ENCODE measurements at regions not wholly inside any gene's neighbourhood (a gene's known extent, or its start where the extent isn't known, plus 50 kb on each side); places are given as distances from the start of the nearest gene placed in this dataset.
A peak's percentile ranks its signal among the peaks of the same experiment; 100 is the strongest.
"Not testable (repeated sequence)": the region's sequence is repeated elsewhere in the genome, so short reads cannot be mapped to it uniquely, and the experiment has no call there.

GRCh38 chr13:30520571-30520970 lies 54.8 kb upstream of the HMGB1 start:
- DNase-seq (ENCODE audit: low spot score) = no peak

GRCh38 chr13:30523211-30523610 lies 57.5 kb upstream of the HMGB1 start:
- DNase-seq (ENCODE audit: low spot score) = no peak

- not testable (repeated sequence) for DNase-seq (ENCODE audit: low spot score)
Measured at GRCh38 chr13:30523817-30524216, 58.1 kb upstream of the HMGB1 start.

GRCh38 chr13:30525212-30525611 lies 59.5 kb upstream of the HMGB1 start:
- DNase-seq (ENCODE audit: low spot score) = not testable (repeated sequence)

GRCh38 chr13:30526612-30527495 lies 61.1 kb upstream of the HMGB1 start:
- DNase-seq (ENCODE audit: low spot score) = no peak

DNA sequence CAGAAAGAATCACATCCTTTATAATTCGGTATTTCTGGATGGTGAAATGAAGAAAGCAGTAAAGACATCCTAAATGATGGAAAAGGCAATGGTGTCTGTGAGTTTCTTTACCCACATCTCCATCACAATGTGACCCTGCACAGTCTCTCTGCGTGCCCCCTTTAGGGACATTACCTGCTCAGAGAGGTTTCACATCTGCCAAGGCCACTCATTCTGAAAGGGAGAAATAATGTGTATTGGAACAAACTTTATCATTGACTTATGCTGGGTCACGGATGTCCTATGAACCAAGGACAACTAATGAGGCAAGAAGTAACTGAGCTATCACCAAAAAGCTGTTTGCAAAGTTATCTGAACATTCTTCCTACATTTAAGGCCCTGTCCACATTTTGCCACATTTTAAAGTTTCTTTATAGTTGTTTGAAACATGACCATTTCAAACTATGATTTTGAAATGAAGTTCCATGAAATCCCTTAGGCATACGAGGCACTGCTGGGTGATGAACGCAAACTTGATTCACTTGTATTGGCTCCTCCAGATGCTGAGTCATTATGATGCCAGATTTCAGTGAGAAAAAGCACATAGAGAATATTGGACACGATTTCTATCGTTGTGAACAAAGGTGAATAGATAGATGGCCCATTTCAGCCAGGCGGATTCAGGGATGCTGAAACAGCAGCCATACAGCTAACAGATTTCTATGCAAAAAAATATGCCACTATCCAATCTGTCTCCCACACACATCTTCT lies 63.5 kb upstream of the HMGB1 start:
- no peak for DNase-seq (ENCODE audit: low spot score)

DNA sequence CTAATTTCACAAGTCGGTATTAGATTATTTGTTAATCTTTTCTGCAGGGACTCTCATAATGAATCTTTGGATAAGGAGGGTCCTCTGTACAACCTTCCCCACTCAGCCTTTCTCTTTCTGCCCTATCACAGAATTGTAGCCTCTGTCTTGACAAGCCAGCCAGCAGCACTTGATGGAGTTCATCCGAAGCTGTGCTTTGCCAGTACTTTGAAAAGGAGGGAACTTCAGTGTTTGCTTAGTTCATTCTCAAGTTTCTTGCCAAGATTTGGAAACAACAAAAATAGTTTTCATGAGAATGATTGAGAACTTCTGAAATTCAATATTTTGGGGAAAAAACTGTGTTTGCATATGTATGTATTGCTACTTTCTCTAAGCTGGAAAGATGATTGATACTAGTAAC lies 69.3 kb upstream of the HMGB1 start:
- DNase-seq (ENCODE audit: low spot score) = no peak

GRCh38 chr13:30545320-30545719 lies 72.4 kb upstream of the USPL1 start:
- no peak for DNase-seq (ENCODE audit: low spot score)

GRCh38 chr13:30548046-30548445 lies 69.7 kb upstream of the USPL1 start:
- DNase-seq (ENCODE audit: low spot score) = peak; percentile 55

DNA sequence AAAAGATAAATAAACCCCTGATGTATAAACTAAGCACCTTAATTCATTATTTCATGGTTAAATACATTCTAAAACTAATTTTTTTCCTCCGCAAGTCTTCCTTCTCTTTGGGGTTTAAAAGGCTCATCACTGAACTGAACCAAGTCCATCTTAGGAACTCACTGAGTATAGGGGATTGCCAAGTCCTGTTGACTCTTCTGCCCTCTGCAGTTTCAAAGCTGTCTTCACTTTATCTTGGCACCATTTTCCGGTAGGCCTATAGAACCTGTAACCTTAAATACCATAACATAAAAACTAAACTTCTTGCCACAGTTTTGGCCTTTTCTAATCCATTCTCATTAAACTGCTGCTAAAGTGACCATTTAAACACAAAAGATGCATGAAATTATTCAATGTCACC lies 66.5 kb upstream of the USPL1 start:
- DNase-seq (ENCODE audit: low spot score) = peak; percentile 68

DNA sequence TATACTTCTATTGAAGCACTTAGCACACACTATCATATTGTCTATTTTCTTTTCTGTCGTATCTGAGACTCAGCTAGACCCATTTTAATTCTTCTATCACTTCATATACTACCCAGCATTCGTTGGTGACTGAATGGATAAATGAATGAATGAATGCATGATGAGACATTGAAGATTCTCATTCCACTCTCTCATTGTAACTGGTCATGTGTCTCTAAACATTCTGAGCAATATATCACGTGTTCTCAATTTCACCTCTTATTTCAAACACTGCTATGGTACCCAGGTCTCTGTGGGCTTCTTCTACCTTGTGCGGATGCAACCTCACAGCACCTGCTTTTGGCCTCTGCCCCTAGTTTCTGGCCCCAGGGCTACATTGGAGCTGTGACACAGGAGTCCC lies 65.2 kb upstream of the USPL1 start:
- no peak for DNase-seq (ENCODE audit: low spot score)

DNA sequence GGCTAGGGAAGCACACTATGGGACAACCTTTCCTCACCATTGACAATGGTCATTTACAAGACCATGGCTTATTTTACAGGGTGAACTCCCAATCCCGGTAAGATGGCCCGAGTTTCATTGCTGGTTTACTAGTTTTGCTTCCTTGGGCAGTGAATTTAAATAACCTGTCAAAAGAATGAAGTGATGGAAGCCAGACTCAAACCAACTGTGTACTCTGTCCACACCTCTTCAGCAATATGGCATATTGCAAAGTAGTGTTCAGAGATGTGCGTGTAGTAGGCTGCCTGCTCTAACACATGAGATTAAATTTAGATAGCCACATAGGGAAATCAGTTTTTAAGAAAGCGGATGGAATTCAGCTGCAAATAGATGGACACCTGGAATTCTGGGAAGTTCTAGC lies 58.4 kb upstream of the USPL1 start:
- DNase-seq (ENCODE audit: low spot score) = no peak

- DNase-seq (ENCODE audit: low spot score) = no peak
Measured at GRCh38 chr13:30560212-30560611, 57.5 kb upstream of the USPL1 start.

DNA sequence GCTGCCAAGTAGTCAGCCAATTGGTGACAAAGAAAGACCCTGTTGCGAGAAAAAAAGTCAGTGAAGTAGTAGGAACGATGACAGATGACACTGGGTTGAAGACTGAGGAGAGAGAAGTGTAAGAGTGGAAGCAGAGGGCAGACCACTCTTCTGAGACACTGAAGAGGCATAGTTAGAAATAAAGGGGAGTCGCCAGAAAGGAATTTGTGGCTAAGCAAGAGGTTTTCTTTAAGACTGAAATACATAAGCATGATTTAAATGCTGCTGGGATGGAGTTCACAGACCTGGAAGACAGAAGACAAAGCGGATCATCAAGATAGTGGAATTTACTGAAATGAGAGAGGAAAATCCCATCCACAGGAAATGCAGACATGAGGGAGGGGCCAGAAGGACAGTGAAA lies 56.2 kb upstream of the USPL1 start:
- DNase-seq (ENCODE audit: low spot score) = no peak

- no peak for DNase-seq (ENCODE audit: low spot score)
Measured at GRCh38 chr13:30564489-30564888, 53.2 kb upstream of the USPL1 start.

DNA sequence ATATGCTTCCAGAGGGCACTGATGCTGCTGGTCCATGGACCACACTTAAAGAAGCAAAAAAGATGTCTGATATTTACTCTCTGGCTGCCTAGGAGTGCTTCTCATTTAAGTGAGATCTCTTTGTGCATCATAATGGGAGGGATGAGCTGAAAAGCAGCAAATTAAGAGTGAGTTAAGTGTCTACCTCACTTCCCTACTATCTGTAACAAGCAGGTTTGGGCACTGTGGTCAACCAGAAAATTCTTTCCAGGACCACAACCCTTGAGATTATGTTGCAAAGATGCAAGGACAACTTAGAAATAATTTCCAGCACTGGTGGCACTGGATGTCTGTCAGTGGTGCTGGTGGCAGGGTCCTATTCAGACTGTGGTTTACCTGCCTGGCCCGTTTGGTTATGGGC lies 52.1 kb upstream of the USPL1 start:
- DNase-seq (ENCODE audit: low spot score) = no peak

- no peak for DNase-seq (ENCODE audit: low spot score)
Measured at GRCh38 chr13:30567072-30567471, 50.6 kb upstream of the USPL1 start.

All from NAMALWA (cell line).